ENCODE measurements at regions not wholly inside any gene's neighbourhood (a gene's known extent, or its start where the extent isn't known, plus 50 kb on each side); places are given as distances from the start of the nearest gene placed in this dataset.
"Not testable (repeated sequence)": the region's sequence is repeated elsewhere in the genome, so short reads cannot be mapped to it uniquely, and the experiment has no call there.

GRCh38 chr3:46576-46975, 150.0 kb upstream of the CHL1 start:
- Histone ChIP-seq H3K4me2 (ENCODE audit: control insufficient read depth, extremely low read depth, insufficient read depth, low read depth, low read length) (no peak overlapping the region), H3K9me1 (ENCODE audit: control insufficient read depth, extremely low read depth, insufficient read depth, low read length) (no peaks in the 10 kb centered on the region), H3K36me3 (ENCODE audit: control insufficient read depth in 2 of 2, extremely low read depth in 1 of 2, insufficient read depth in 2 of 2, low read length in 2 of 2) (no peaks in the 10 kb centered on the region), H3K9me3 (ENCODE audit: control insufficient read depth, low read depth, low read length) (no peaks in the 10 kb centered on the region), H3K4me1 (ENCODE audit: control insufficient read depth, extremely low read depth, insufficient read depth, low read length) (no peaks in the 10 kb centered on the region), H3K27ac (ENCODE audit: control insufficient read depth, insufficient read depth, low read length) (no peak overlapping the region), H4K20me1 (ENCODE audit: control insufficient read depth, extremely low read depth, insufficient read depth, low read length) (no peaks in the 10 kb centered on the region), H3K79me2 (ENCODE audit: control insufficient read depth, insufficient read depth, low read length) (no peaks in the 10 kb centered on the region), H3K9ac (ENCODE audit: control insufficient read depth, extremely low read depth, insufficient read depth, low read length) (no peak overlapping the region), H3K4me3 (ENCODE audit: control insufficient read depth in 2 of 3, extremely low read depth in 1 of 3, insufficient read depth in 2 of 3, low read depth in 1 of 3, low read length in 3 of 3) (no peak overlapping the region), H3K27me3 (ENCODE audit: control insufficient read depth, extremely low read depth, insufficient read depth, low read length) (no peaks in the 10 kb centered on the region), H2AFZ (ENCODE audit: control insufficient read depth, low read length) (no peak overlapping the region)
- dilution Hi-C loops (cut with MboI; ENCODE audit: extremely low pct_ligation_motif_present, low sequenced_read_pairs) = no loop called here
- TF ChIP-seq EZH2 (IDR thresholded peaks at IDR 0.05; ENCODE audit: low read length) (no peak), CTCF (optimal IDR thresholded peaks at IDR 0.05 in 1 of 3, IDR thresholded peaks at IDR 0.05 in 1 of 3, conservative IDR thresholded peaks at IDR 0.05 in 1 of 3; ENCODE audit: extremely low read depth in 1 of 3, insufficient read depth in 2 of 3, low read length in 3 of 3) (no peak)
- FAIRE-seq = no peak
- DNase-seq (ENCODE audit: low read depth, low spot score) = no peak

- FAIRE-seq; H4K20me1 ChIP-seq (ENCODE audit: control insufficient read depth, extremely low read depth, insufficient read depth, low read length); H3K27me3 ChIP-seq (ENCODE audit: control insufficient read depth, extremely low read depth, insufficient read depth, low read length); H3K79me2 ChIP-seq (ENCODE audit: control insufficient read depth, insufficient read depth, low read length); dilution Hi-C loops (cut with MboI; ENCODE audit: extremely low pct_ligation_motif_present, low sequenced_read_pairs); DNase-seq (ENCODE audit: low read depth, low spot score); H3K4me3 ChIP-seq (ENCODE audit: control insufficient read depth in 2 of 3, extremely low read depth in 1 of 3, insufficient read depth in 2 of 3, low read depth in 1 of 3, low read length in 3 of 3); H3K9ac ChIP-seq (ENCODE audit: control insufficient read depth, extremely low read depth, insufficient read depth, low read length); H2AFZ ChIP-seq (ENCODE audit: control insufficient read depth, low read length); H3K4me2 ChIP-seq (ENCODE audit: control insufficient read depth, extremely low read depth, insufficient read depth, low read depth, low read length); H3K9me3 ChIP-seq (ENCODE audit: control insufficient read depth, low read depth, low read length); H3K9me1 ChIP-seq (ENCODE audit: control insufficient read depth, extremely low read depth, insufficient read depth, low read length); H3K4me1 ChIP-seq (ENCODE audit: control insufficient read depth, extremely low read depth, insufficient read depth, low read length); H3K36me3 ChIP-seq (ENCODE audit: control insufficient read depth in 2 of 2, extremely low read depth in 1 of 2, insufficient read depth in 2 of 2, low read length in 2 of 2); H3K27ac ChIP-seq (ENCODE audit: control insufficient read depth, insufficient read depth, low read length): not testable (repeated sequence)
Measured at GRCh38 chr3:53441-53840, 143.1 kb upstream of the CHL1 start.

GRCh38 chr3:54240-54639, 142.3 kb upstream of the CHL1 start:
- Histone ChIP-seq H3K4me2 (ENCODE audit: control insufficient read depth, extremely low read depth, insufficient read depth, low read depth, low read length) (no peak overlapping the region), H3K9me1 (ENCODE audit: control insufficient read depth, extremely low read depth, insufficient read depth, low read length) (no peaks in the 10 kb centered on the region), H3K9me3 (ENCODE audit: control insufficient read depth, low read depth, low read length) (no peaks in the 10 kb centered on the region), H3K36me3 (ENCODE audit: control insufficient read depth in 2 of 2, extremely low read depth in 1 of 2, insufficient read depth in 2 of 2, low read length in 2 of 2) (no peaks in the 10 kb centered on the region), H3K79me2 (ENCODE audit: control insufficient read depth, insufficient read depth, low read length) (no peaks in the 10 kb centered on the region), H3K4me3 (ENCODE audit: control insufficient read depth in 2 of 3, extremely low read depth in 1 of 3, insufficient read depth in 2 of 3, low read depth in 1 of 3, low read length in 3 of 3) (no peak overlapping the region), H2AFZ (ENCODE audit: control insufficient read depth, low read length) (no peak overlapping the region), H3K27me3 (ENCODE audit: control insufficient read depth, extremely low read depth, insufficient read depth, low read length) (no peaks in the 10 kb centered on the region), H3K27ac (ENCODE audit: control insufficient read depth, insufficient read depth, low read length) (no peak overlapping the region), H3K9ac (ENCODE audit: control insufficient read depth, extremely low read depth, insufficient read depth, low read length) (no peak overlapping the region), H3K4me1 (ENCODE audit: control insufficient read depth, extremely low read depth, insufficient read depth, low read length) (no peaks in the 10 kb centered on the region), H4K20me1 (ENCODE audit: control insufficient read depth, extremely low read depth, insufficient read depth, low read length) (no peaks in the 10 kb centered on the region)
- DNase-seq (ENCODE audit: low read depth, low spot score) = no peak
- dilution Hi-C loops (cut with MboI; ENCODE audit: extremely low pct_ligation_motif_present, low sequenced_read_pairs) = no loop called here
- TF ChIP-seq EZH2 (IDR thresholded peaks at IDR 0.05; ENCODE audit: low read length) (no peak), CTCF (optimal IDR thresholded peaks at IDR 0.05 in 1 of 3, IDR thresholded peaks at IDR 0.05 in 1 of 3, conservative IDR thresholded peaks at IDR 0.05 in 1 of 3; ENCODE audit: extremely low read depth in 1 of 3, insufficient read depth in 2 of 3, low read length in 3 of 3) (no peak)
- no peak for FAIRE-seq

Data from keratinocyte (primary cell).